Fibroblast of the conjunctiva (primary cell): ENCODE measurements at regions not wholly inside any gene's neighbourhood (a gene's known extent, or its start where the extent isn't known, plus 50 kb on each side); places are given as distances from the start of the nearest gene placed in this dataset.
"Not testable (repeated sequence)": the region's sequence is repeated elsewhere in the genome, so short reads cannot be mapped to it uniquely, and the experiment has no call there.

Experiments used
- DNase-seq: peaks from one replicate; pipeline ENCODE4 v3.0.0-alpha.2; 2010; ENCODE audit warnings: low read depth

- no peak for DNase-seq
Measured at GRCh38 chr9:135404451-135405144, 75.0 kb upstream of the PPP1R26 start.

- not testable (repeated sequence) for DNase-seq
Measured at GRCh38 chr9:135405145-135405464, 74.5 kb upstream of the PPP1R26 start.

- no peak for DNase-seq
Measured at GRCh38 chr9:135408476-135409254, 70.9 kb upstream of the PPP1R26 start.

- no peak for DNase-seq
Measured at GRCh38 chr9:135409286-135410200, 70.0 kb upstream of the PPP1R26 start.

- no peak for DNase-seq
Measured at GRCh38 chr9:135410421-135410820, 69.2 kb upstream of the PPP1R26 start.

GRCh38 chr9:135410831-135411473 is 68.6 kb upstream of the PPP1R26 start:
- DNase-seq = no peak

GRCh38 chr9:135411605-135412004 is 68.0 kb upstream of the PPP1R26 start:
- DNase-seq = not testable (repeated sequence)

- DNase-seq = peak; percentile 12
Measured at GRCh38 chr9:135412315-135413085, 67.1 kb upstream of the PPP1R26 start.

- DNase-seq = no peak
Measured at GRCh38 chr9:135413086-135413375, 66.6 kb upstream of the PPP1R26 start.

- DNase-seq = no peak
Measured at GRCh38 chr9:135413461-135413860, 66.1 kb upstream of the PPP1R26 start.

- DNase-seq = no peak
Measured at GRCh38 chr9:135414293-135414692, 65.3 kb upstream of the PPP1R26 start.

- DNase-seq = no peak
Measured at GRCh38 chr9:135415586-135415985, 64.0 kb upstream of the PPP1R26 start.

- DNase-seq = no peak
Measured at GRCh38 chr9:135416664-135417290, 62.8 kb upstream of the PPP1R26 start.

- no peak for DNase-seq
Measured at GRCh38 chr9:135418161-135418560, 61.4 kb upstream of the PPP1R26 start.

- no peak for DNase-seq
Measured at GRCh38 chr9:135419106-135419505, 60.5 kb upstream of the PPP1R26 start.

- DNase-seq = no peak
Measured at GRCh38 chr9:135422341-135422944, 57.1 kb upstream of the PPP1R26 start.

- no peak for DNase-seq
Measured at GRCh38 chr9:135423725-135424124, 55.9 kb upstream of the PPP1R26 start.
